NOMO-1 treated with DMSO at 0.1 percent for 48 hours (cell line): ENCODE measurements at regions not wholly inside any gene's neighbourhood (a gene's known extent, or its start where the extent isn't known, plus 50 kb on each side); places are given as distances from the start of the nearest gene placed in this dataset.

Experiments
- DNase-seq: peaks from one replicate; lab custom pipeline; 2025; ENCODE audit not compliant: unreplicated experiment; lab: John Stamatoyannopoulos, UW

GRCh38 chr6:134379076-134379475 is 61.2 kb upstream of the SGK1 start:
- no peak for DNase-seq

DNA sequence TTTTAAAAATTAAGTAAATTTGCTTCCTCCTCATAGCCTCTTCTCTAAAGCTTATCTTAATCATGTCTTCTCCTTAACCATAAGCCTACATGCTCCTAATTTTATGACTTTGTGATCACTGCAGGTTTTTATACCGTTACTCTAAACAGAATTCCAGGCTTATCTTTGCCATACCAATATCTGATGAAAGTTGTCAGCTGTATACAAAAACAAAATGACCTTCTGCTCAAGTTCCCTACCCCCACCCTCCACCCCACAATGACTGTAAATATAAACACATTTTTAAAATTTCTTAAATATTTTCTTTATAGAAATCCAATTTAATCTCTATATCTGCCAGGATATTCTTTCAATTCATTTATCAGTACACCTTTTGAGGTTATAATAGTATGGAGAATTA is 60.5 kb upstream of the SGK1 start:
- DNase-seq: no peak

DNA sequence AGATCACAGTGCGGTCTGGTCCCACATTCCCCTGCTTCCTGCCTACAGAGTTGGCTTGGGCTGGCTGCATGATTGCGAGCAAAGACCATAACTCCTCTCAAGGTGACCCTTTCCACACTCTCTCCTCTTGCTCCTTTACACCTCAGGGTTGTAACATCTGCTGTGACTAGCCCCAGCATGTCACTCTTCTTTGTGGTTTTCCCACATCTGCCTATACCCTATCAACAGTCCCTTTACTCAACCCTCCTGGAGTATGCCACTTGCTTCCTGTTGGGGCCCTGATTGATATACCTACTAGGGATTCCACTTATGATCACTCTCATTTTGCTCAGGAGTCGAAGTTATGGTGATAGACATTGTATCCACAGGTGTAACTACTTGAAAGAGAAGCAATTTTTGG is 58.9 kb upstream of the SGK1 start:
- peak; percentile 9 for DNase-seq

GRCh38 chr6:134375220-134375580 is 57.3 kb upstream of the SGK1 start:
- DNase-seq: peak; percentile 87

- no peak for DNase-seq
Measured at GRCh38 chr6:134374491-134375219, 56.7 kb upstream of the SGK1 start.

DNA sequence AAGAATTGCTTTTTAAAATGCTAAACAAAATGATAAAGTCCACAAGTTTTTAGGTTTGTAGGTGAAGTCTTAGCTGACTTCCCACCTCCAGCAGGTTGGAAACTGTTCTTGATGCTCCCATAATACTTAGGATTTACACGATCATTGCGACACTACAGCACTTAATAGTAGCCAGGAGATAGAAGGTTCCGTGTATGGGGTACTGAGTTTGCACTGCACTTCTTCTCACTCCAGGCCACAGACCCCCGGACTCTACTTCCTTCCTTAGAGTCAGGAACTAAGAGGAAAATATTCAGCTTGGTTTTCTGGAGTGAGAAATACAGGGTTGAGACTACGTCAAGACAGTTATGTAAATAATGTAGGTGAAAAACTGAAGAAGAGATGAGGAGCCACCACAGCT is 56.1 kb upstream of the SGK1 start:
- DNase-seq: no peak

- DNase-seq: peak; percentile 99
Measured at GRCh38 chr6:134373282-134373922, 55.5 kb upstream of the SGK1 start.

DNA sequence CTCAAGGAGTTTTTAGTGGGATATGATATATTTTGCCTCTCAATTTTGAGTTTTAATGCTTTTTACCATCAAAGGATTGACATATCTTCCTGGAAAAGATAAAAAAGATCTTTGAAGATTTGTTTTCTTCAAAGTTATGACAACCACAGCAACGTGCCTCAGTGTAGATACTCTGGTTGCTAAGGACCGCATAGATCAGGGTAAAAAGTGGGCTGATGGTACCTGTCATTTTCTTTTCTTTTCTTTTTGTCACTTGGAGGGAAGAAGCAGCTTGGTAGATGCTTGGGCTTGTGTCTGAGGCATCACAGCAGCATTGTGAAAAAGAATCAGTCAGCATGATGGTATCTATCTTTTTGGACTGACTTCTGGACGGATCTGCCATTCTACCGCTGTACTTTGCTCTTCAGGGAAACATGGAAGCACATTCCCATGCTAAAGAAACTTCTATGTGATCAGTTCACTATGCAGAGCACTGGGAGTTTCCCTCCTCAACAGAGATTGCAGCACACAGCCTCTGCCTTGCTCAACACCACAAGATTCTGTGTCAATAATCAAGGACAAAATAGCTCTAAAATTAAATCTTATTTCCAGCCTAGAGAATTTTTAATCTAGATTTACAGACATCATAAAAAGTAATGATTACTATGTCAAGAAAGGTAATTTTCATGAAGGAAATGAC is 54.8 kb upstream of the SGK1 start:
- DNase-seq: peak; percentile 61

DNA sequence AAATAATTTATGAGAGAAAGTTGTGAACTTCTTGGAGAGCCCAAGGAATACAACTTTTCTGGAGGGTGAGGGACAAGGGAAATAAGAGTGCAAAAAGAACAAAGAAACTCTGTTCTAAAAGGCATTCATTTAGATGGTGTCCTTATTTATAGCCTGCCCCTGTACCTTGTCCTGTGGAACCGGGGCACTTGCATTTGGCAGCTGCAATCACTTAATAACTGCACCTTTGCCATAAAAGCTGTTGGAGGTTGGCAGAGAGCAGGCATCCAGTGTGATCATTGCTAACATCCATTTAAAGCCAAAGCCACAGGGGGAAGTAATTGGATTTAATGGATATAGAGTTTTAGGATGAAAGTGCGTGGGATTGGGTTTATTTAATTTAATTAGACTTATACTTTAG is 50.8 kb upstream of the SGK1 start:
- DNase-seq: no peak
